ENCODE measurements at regions not wholly inside any gene's neighbourhood (a gene's known extent, or its start where the extent isn't known, plus 50 kb on each side); places are given as distances from the start of the nearest gene placed in this dataset.

GRCh38 chr3:39755100-39755499 lies 54.3 kb upstream of the MYRIP start:
- TF ChIP-seq CTCF (IDR thresholded peaks at IDR 0.05) (no peak), POLR2A (IDR thresholded peaks at IDR 0.05) (no peak)

All from Peyer's patch (tissue), 4 donors.